ENCODE measurements at regions not wholly inside any gene's neighbourhood (a gene's known extent, or its start where the extent isn't known, plus 50 kb on each side); places are given as distances from the start of the nearest gene placed in this dataset.

DNA sequence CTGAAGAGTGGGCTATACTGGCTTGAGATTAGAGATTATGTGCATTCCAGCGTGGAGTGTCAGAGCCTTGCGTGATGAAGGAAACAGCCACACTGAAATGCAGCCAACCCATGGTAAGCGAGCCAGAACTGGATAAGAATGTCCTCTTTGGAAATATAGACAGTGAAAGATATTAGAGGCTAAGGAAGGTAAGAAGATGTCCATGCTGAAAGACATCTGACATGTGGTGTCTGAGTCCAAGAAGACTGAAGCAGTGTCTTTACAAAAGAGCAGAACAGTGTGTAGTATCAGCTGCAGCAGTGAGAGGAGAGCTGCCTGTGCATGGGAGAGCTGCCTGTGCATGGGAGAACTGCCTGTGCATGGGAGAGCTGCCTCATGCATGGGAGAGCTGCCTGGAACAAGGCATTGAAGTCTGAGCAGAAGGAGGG, 672.2 kb downstream of the DIPK2A start:
- no peak overlapping the region for H3K27ac ChIP-seq

DNA sequence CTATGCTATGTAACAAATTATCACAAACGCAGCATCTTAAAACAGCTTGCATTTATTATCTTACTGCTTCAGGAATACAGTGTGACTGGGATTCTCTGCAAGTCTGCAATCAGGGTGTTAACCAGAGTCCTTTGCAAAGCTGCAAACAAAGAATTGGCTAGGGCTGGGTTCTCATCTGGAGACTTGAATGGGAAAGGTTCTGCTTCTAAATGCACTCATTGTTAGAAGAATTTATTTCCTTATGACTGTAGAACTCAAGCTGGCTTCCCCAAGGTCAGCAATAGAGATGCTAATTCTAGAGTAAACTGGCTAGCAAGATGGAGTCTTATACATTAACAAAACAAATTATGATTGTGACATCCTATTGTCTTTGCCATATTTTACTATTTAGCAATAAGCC, 673.7 kb downstream of the DIPK2A start:
- H3K27me3 ChIP-seq: no peaks in the 10 kb centered on the region
- no peaks in the 10 kb centered on the region for H3K4me1 ChIP-seq
- intact Hi-C loops (cut with DNase I): no loop called here
- TF ChIP-seq, protein P1, sequence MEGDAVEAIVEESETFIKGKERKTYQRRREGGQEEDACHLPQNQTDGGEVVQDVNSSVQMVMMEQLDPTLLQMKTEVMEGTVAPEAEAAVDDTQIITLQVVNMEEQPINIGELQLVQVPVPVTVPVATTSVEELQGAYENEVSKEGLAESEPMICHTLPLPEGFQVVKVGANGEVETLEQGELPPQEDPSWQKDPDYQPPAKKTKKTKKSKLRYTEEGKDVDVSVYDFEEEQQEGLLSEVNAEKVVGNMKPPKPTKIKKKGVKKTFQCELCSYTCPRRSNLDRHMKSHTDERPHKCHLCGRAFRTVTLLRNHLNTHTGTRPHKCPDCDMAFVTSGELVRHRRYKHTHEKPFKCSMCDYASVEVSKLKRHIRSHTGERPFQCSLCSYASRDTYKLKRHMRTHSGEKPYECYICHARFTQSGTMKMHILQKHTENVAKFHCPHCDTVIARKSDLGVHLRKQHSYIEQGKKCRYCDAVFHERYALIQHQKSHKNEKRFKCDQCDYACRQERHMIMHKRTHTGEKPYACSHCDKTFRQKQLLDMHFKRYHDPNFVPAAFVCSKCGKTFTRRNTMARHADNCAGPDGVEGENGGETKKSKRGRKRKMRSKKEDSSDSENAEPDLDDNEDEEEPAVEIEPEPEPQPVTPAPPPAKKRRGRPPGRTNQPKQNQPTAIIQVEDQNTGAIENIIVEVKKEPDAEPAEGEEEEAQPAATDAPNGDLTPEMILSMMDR (IDR thresholded peaks at IDR 0.05): no peak
- no peaks in the 10 kb centered on the region for H3K9me3 ChIP-seq
- no peak for DNase-seq (ENCODE audit: low spot score in 2 of 2)
- H3K4me3 ChIP-seq: no peak overlapping the region
- no peaks in the 10 kb centered on the region for H3K36me3 ChIP-seq
- no peak overlapping the region for H3K27ac ChIP-seq

More for the DNA sequence above, 672.2 kb downstream of the DIPK2A start:
- no peak for DNase-seq (ENCODE audit: low spot score in 2 of 2)
- intact Hi-C loops (cut with DNase I): no loop called here
- Histone ChIP-seq H3K4me1 (no peaks in the 10 kb centered on the region), H3K9me3 (no peaks in the 10 kb centered on the region), H3K36me3 (no peaks in the 10 kb centered on the region), H3K4me3 (no peak overlapping the region), H3K27me3 (no peaks in the 10 kb centered on the region)
- TF ChIP-seq, protein P1 (IDR thresholded peaks at IDR 0.05): no peak

GRCh38 chr3:144650380-144650779, 678.8 kb downstream of the DIPK2A start:
- H3K36me3 ChIP-seq: no peaks in the 10 kb centered on the region
- H3K27me3 ChIP-seq: no peaks in the 10 kb centered on the region
- H3K4me1 ChIP-seq: no peaks in the 10 kb centered on the region
- DNase-seq (ENCODE audit: low spot score in 2 of 2): no peak
- no peaks in the 10 kb centered on the region for H3K9me3 ChIP-seq
- H3K27ac ChIP-seq: no peak overlapping the region
- intact Hi-C loops (cut with DNase I): no loop called here
- H3K4me3 ChIP-seq: no peak overlapping the region
- TF ChIP-seq, protein P1 (IDR thresholded peaks at IDR 0.05): no peak

DNA sequence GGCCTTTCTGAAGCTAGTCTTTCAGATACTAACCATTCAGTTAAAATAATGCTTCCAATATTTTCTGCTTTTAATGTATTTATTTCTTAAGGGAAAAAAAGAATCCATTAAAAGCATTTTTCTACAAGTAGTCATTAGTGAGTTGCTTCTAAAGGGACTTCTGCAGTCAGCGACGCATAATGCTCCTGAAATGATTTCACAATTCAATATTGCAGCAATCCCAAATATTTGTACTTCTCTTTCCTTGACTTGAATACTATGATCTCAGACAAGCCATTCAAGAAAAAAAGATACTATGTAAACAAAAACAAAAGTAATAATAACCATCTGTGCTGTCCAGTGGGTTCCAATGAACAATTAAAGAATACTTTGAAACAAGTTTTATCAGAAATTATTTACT, 681.0 kb downstream of the DIPK2A start:
- no peaks in the 10 kb centered on the region for H3K9me3 ChIP-seq
- intact Hi-C loops (cut with DNase I): no loop called here
- no peak overlapping the region for H3K27ac ChIP-seq
- no peaks in the 10 kb centered on the region for H3K4me1 ChIP-seq
- no peak for DNase-seq (ENCODE audit: low spot score in 2 of 2)
- H3K4me3 ChIP-seq: no peak overlapping the region
- no peaks in the 10 kb centered on the region for H3K27me3 ChIP-seq
- TF ChIP-seq, protein P1 (IDR thresholded peaks at IDR 0.05): no peak
- H3K36me3 ChIP-seq: no peaks in the 10 kb centered on the region

GRCh38 chr3:144655423-144655822, 683.8 kb downstream of the DIPK2A start:
- Histone ChIP-seq H3K27me3 (no peaks in the 10 kb centered on the region), H3K27ac (no peak overlapping the region), H3K4me3 (no peak overlapping the region), H3K9me3 (no peaks in the 10 kb centered on the region), H3K4me1 (no peaks in the 10 kb centered on the region), H3K36me3 (no peaks in the 10 kb centered on the region)
- TF ChIP-seq, protein P1 (IDR thresholded peaks at IDR 0.05): no peak
- intact Hi-C loops (cut with DNase I): no loop called here
- DNase-seq (ENCODE audit: low spot score in 2 of 2): no peak

- H3K27ac ChIP-seq: no peak overlapping the region
- intact Hi-C loops (cut with DNase I): no loop called here
- TF ChIP-seq, protein P1 (IDR thresholded peaks at IDR 0.05): no peak
- H3K36me3 ChIP-seq: no peaks in the 10 kb centered on the region
- H3K4me1 ChIP-seq: no peaks in the 10 kb centered on the region
- no peaks in the 10 kb centered on the region for H3K9me3 ChIP-seq
- no peaks in the 10 kb centered on the region for H3K27me3 ChIP-seq
- no peak for DNase-seq (ENCODE audit: low spot score in 2 of 2)
- H3K4me3 ChIP-seq: no peak overlapping the region
Measured at GRCh38 chr3:144660186-144660585, 688.6 kb downstream of the DIPK2A start.
